Spleen (tissue), 11 donors: ENCODE measurements at regions not wholly inside any gene's neighbourhood (a gene's known extent, or its start where the extent isn't known, plus 50 kb on each side); places are given as distances from the start of the nearest gene placed in this dataset.

Experiments used
- DNase-seq: peaks from one replicate; pipeline ENCODE4 v3.0.0-alpha.2; 2020
- H3K27ac ChIP-seq, 8 donors: fragments of 200-600 bp; sonication (generic) in 7 of 8; 1 replicate in 4 of 8; 2 replicates in 4 of 8; pipeline versions ENCODE4 v1.5.0 to v1.8.0; 2016 to 2021; ENCODE audit warnings: inconsistent platforms in 4 of 8, mild to moderate bottlenecking in 4 of 8, moderate library complexity in 1 of 8
- H3K27me3 ChIP-seq, 7 donors: fragments of 200-600 bp; sonication (generic) in 6 of 7; replicated peaks in 1 of 7; 1 replicate in 4 of 7; 2 replicates in 3 of 7; pipeline versions ENCODE4 v1.5.0 to v1.8.0; 2016 to 2021; ENCODE audit warnings: inconsistent platforms in 3 of 7, mild to moderate bottlenecking in 1 of 7
- H3K36me3 ChIP-seq, 6 donors: fragments of 200-600 bp; sonication (generic) in 5 of 6; 1 replicate in 4 of 6; 2 replicates in 2 of 6; pipeline versions ENCODE4 v1.5.0 to v1.8.0; 2016 to 2021; ENCODE audit warnings: inconsistent platforms in 2 of 6
- H3K4me1 ChIP-seq, 6 donors: fragments of 200-600 bp; sonication (generic) in 5 of 6; 1 replicate in 3 of 6; 2 replicates in 3 of 6; pipeline versions ENCODE4 v1.5.0 to v1.8.0; 2016 to 2021; ENCODE audit warnings: inconsistent platforms in 3 of 6
- H3K4me3 ChIP-seq, 8 donors: fragments of 200-600 bp; sonication (generic) in 7 of 8; 1 replicate in 4 of 8; 2 replicates in 4 of 8; pipeline versions ENCODE4 v1.5.0 to v1.8.0; 2016 to 2021; ENCODE audit warnings: inconsistent platforms in 4 of 8, mild to moderate bottlenecking in 4 of 8, moderate library complexity in 2 of 8
- H3K9me3 ChIP-seq, 8 donors: fragments of 200-600 bp; sonication (generic) in 7 of 8; 1 replicate in 4 of 8; 2 replicates in 4 of 8; pipeline versions ENCODE4 v1.5.0 to v1.8.0; 2016 to 2021; ENCODE audit warnings: inconsistent platforms in 4 of 8
- CTCF ChIP-seq, 11 experiments: fragments of 200-600 bp in 7 of 11; fragments of 450-650 bp in 4 of 11; sonication (generic) in 4 of 11; IDR thresholded peaks in 8 of 11; conservative IDR thresholded peaks in 3 of 11; 1 replicate in 7 of 11; 2 replicates in 4 of 11; pipeline versions ENCODE4 v1.4.0 to v1.8.0; 2016 to 2021; ENCODE audit warnings: antibody characterized with exemption in 11 of 11, inconsistent platforms in 4 of 11, mild to moderate bottlenecking in 1 of 11
- POLR2A ChIP-seq, 3 donors: fragments of 450-650 bp; IDR thresholded peaks; one replicate each; pipeline ENCODE4 v1.5.1; 2017; ENCODE audit warnings: antibody characterized with exemption in 3 of 3, mild to moderate bottlenecking in 1 of 3
- POLR2AphosphoS5 ChIP-seq, 3 donors: sonication (generic); formaldehyde crosslinking; IDR thresholded peaks; one replicate each; pipeline ENCODE4 v1.5.1; 2017; ENCODE audit warnings: antibody characterized with exemption in 3 of 3
- WGBS, 5 donors: extraction: QIAGEN DNeasy Blood & Tissue Kit in 3 of 5; methylation state at CpG; one replicate each; pipeline versions ENCODE4 v1.1.5 to v1.1.7; 2013 to 2018; 5-methylcytosine and 5-hydroxymethylcytosine counted together
- intact Hi-C: fragments of 100-400 bp; cut with DNase I; formaldehyde crosslinking; loops from one replicate; pipeline ENCODE4 v1.15.0; 2023; ENCODE audit warnings: low total_unique reads
- donor health status: healthy with polysubstance abuse.
- donor health status: DM: no; HTN: no; CAD: no; lungs with moderate emphysema.
- donor health status: DM: no; HTN: no; CAD: no.
- donor health status: Bipolar disorder and iron deficiency.
- donor health status: healthy.
- donor health status: DM: no; HTN: no; CAD: no.
- donor health status: DM: yes; HTN: yes; CAD: no.

- intact Hi-C loops: no loop called here
- Histone ChIP-seq H3K4me1 (peaks cover 0 to 9% (median 9%) of the 10 kb centered on the region in 6 donors), H3K27ac (no peak overlapping the region), H3K4me3 (no peak overlapping the region), H3K36me3 (no peaks in the 10 kb centered on the region), H3K27me3 (peaks cover 0 to 54% (median 23%) of the 10 kb centered on the region in 7 donors), H3K9me3 (no peaks in the 10 kb centered on the region)
- TF ChIP-seq POLR2A (IDR thresholded peaks at IDR 0.05) (no peak), CTCF (IDR thresholded peaks at IDR 0.05 in 8 of 11, conservative IDR thresholded peaks at IDR 0.05 in 3 of 11) (no peak), POLR2AphosphoS5 (IDR thresholded peaks at IDR 0.05) (no peak)
- DNase-seq: peak; percentile 18
- WGBS, 5 donors: 77 to 95% (median 90%) methylated on average over 1 of the region's 1 CpG
Observed at GRCh38 chr14:101463566-101464171, 97.6 kb upstream of the DIO3 start.

GRCh38 chr14:101464310-101464983 is 96.8 kb upstream of the DIO3 start:
- TF ChIP-seq POLR2AphosphoS5 (IDR thresholded peaks at IDR 0.05): no peak
- no peak for TF ChIP-seq POLR2A (IDR thresholded peaks at IDR 0.05)
- no peak for TF ChIP-seq CTCF (IDR thresholded peaks at IDR 0.05 in 8 of 11, conservative IDR thresholded peaks at IDR 0.05 in 3 of 11)
- no peaks in the 10 kb centered on the region for H3K36me3 ChIP-seq
- H3K27me3 ChIP-seq: peaks cover 0 to 46% (median 15%) of the 10 kb centered on the region in 7 donors
- no peaks in the 10 kb centered on the region for H3K9me3 ChIP-seq
- H3K4me1 ChIP-seq: peaks cover 0 to 2% (median 1%) of the 10 kb centered on the region in 6 donors
- WGBS, 5 donors: 87 to 93% (median 89%) methylated on average over 16 to 17 of the region's 17 CpGs
- no peak overlapping the region for H3K4me3 ChIP-seq
- intact Hi-C loops: no loop called here
- H3K27ac ChIP-seq: no peak overlapping the region
- peak; percentile 54 for DNase-seq

DNA sequence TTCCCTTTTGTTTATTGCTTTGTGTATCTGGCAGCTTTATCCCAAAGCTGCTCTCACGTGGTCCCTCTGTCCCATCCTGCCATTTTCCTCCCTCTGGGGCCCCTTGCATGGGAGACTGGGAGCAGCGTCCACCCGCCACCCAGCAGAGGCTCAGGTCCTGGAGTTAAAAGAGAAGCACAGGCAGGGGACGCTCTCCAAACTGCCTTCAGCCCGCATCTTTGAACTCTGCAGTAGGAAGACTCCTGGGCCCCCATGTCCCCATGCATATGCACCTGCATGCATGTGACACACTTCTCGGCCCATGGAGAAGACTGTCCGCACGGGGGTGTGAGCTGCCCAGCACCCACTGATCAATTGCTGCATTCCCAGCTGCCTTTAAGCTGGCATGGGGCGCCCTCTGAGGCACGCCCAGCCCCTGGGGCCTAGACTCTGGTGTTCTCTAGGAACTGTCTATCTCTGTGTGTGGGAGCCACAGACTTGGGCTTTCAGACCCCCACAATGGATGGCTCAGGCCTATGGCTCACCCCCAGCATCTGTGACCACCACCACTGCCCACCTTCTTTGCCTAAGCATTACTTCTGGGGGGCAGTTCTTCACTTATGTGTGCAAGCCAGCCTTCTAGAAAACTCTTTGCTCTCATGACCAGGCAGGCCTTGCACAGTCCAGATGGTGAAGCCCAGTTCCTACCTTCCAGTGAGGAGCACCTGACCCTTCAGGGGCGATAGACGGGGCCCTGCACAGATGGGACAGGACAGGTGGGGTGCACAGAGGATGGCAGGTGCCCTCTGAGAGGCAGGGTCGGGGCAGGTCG is 96.1 kb upstream of the DIO3 start:
- H3K36me3 ChIP-seq: no peaks in the 10 kb centered on the region
- TF ChIP-seq CTCF (IDR thresholded peaks at IDR 0.05 in 8 of 11, conservative IDR thresholded peaks at IDR 0.05 in 3 of 11) (no peak), POLR2A (IDR thresholded peaks at IDR 0.05) (no peak), POLR2AphosphoS5 (IDR thresholded peaks at IDR 0.05) (no peak)
- H3K27me3 ChIP-seq: peaks cover 0 to 39% (median 8%) of the 10 kb centered on the region in 7 donors
- H3K27ac ChIP-seq: no peak overlapping the region
- WGBS, 5 donors: 77 to 86% (median 79%) methylated on average over 14 of the region's 14 CpGs
- peak; percentile 61 for DNase-seq
- H3K9me3 ChIP-seq: no peaks in the 10 kb centered on the region
- intact Hi-C loops: no loop called here
- no peak overlapping the region for H3K4me3 ChIP-seq
- H3K4me1 ChIP-seq: no peaks in the 10 kb centered on the region
